ENCODE measurements at regions not wholly inside any gene's neighbourhood (a gene's known extent, or its start where the extent isn't known, plus 50 kb on each side); places are given as distances from the start of the nearest gene placed in this dataset.

DNA sequence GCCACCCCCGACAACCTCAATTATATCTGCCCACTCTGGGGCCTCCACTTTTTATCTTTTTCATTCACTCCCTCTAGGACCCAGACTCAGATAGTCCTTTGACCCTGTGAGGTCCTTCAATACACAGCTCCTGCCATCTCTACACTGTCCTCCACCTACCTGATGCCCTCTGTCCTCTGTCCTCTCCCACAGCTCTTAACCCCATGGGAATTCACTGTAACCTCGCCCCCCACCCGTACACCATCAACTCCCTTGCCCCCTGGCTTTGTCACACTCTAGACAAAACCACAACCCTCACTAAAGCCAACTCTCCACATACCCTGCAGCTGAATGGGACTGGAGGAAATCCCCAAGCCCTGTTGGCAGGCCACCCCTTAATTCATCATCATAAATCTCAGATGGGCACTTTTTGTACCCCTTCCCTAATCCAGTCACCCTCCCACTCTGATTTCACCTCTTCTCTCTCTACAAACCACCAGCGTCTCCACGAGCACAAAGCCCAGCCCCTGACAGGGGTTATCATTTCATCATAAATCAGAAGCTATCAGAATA, 52.3 kb upstream of the ENPP6 start:
- Histone ChIP-seq H2BK15ac (ENCODE audit: low read depth, low read length) (no peak overlapping the region), H3K23me2 (ENCODE audit: insufficient read length, low read depth, low read length, poor library complexity, severe bottlenecking) (no peaks in the 10 kb centered on the region), H3K9me3 (ENCODE audit: control insufficient read depth, low read depth, low read length) (no peaks in the 10 kb centered on the region), H3K4me2 (ENCODE audit: insufficient read depth, insufficient read length, low read length) (no peak overlapping the region), H4K20me1 (ENCODE audit: control insufficient read depth, insufficient read depth, insufficient read length) (no peaks in the 10 kb centered on the region), H2BK5ac (ENCODE audit: insufficient read length, low read length) (no peak overlapping the region), H3T11ph (ENCODE audit: low read length) (no peak overlapping the region), H3K4me1 (ENCODE audit: insufficient read depth, low read length) (no peaks in the 10 kb centered on the region), H3K9ac (ENCODE audit: extremely low read depth, insufficient read length, low read length) (no peak overlapping the region), H3K79me2 (ENCODE audit: insufficient read depth, low read length) (no peaks in the 10 kb centered on the region), H2BK12ac (ENCODE audit: insufficient read length, low read depth, low read length) (no peak overlapping the region), H3K27ac (ENCODE audit: insufficient read length, low read depth, low read length) (no peak overlapping the region), H3K4ac (ENCODE audit: low read depth, low read length) (no peak overlapping the region), H4K8ac (replicated peaks; ENCODE audit: insufficient read length, low read depth, low read length) (no peak overlapping the region), H4K5ac (ENCODE audit: insufficient read length, low read depth, low read length) (no peak overlapping the region), H3K27me3 (ENCODE audit: insufficient read depth, low read length) (no peaks in the 10 kb centered on the region), H3K18ac (ENCODE audit: insufficient read length, low read depth, low read length) (no peak overlapping the region), H4K91ac (ENCODE audit: insufficient read length, low read depth, low read length) (no peak overlapping the region), H2BK120ac (ENCODE audit: low read depth, low read length, poor library complexity, severe bottlenecking) (no peak overlapping the region), H2AFZ (ENCODE audit: low read length) (no peak overlapping the region), H3K14ac (ENCODE audit: insufficient read depth, low read length) (no peak overlapping the region), H2BK20ac (ENCODE audit: low read depth, low read length, poor library complexity, severe bottlenecking) (no peak overlapping the region), H3K79me1 (ENCODE audit: insufficient read depth, low read depth, low read length, poor library complexity, severe bottlenecking) (no peaks in the 10 kb centered on the region), H3K23ac (ENCODE audit: insufficient read length, low read depth, low read length) (no peak overlapping the region), H2AK5ac (ENCODE audit: insufficient read length, low read length) (no peak overlapping the region), H3K56ac (ENCODE audit: insufficient read length, low read depth, low read length) (no peak overlapping the region)
- WGBS (ENCODE audit: extremely low coverage, insufficient read length, low lambda C conversion rate) = no CpG with 5 or more reads among the region's 5 CpGs
- H3K36me3 Mint-ChIP-seq (ENCODE audit: insufficient read depth in 1 of 3, low read depth in 3 of 3) = peaks cover 0 to 10% (median 6%) of the 10 kb centered on the region in 3 experiments; a peak in 2 of 7 replicates
- H3K4me1 Mint-ChIP-seq = peaks cover 16 to 42% of the 10 kb centered on the region in 2 experiments
- H3K9me3 Mint-ChIP-seq = peaks cover 16% of the 10 kb centered on the region in 2 experiments
- TF ChIP-seq, protein P1, sequence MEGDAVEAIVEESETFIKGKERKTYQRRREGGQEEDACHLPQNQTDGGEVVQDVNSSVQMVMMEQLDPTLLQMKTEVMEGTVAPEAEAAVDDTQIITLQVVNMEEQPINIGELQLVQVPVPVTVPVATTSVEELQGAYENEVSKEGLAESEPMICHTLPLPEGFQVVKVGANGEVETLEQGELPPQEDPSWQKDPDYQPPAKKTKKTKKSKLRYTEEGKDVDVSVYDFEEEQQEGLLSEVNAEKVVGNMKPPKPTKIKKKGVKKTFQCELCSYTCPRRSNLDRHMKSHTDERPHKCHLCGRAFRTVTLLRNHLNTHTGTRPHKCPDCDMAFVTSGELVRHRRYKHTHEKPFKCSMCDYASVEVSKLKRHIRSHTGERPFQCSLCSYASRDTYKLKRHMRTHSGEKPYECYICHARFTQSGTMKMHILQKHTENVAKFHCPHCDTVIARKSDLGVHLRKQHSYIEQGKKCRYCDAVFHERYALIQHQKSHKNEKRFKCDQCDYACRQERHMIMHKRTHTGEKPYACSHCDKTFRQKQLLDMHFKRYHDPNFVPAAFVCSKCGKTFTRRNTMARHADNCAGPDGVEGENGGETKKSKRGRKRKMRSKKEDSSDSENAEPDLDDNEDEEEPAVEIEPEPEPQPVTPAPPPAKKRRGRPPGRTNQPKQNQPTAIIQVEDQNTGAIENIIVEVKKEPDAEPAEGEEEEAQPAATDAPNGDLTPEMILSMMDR (conservative IDR thresholded peaks at IDR 0.05) = no peak
- H3K4me3 Mint-ChIP-seq = no peak overlapping the region
- peak overlapping the region in 1 of 3 experiments; percentile 15; a peak in 1 of 7 replicates for H3K27ac Mint-ChIP-seq
- H3K27me3 Mint-ChIP-seq (ENCODE audit: low read depth) = peaks cover 5% of the 10 kb centered on the region
- peak; percentile 12 for DNase-seq
